GM23338 (cell line): ENCODE measurements at regions not wholly inside any gene's neighbourhood (a gene's known extent, or its start where the extent isn't known, plus 50 kb on each side); places are given as distances from the start of the nearest gene placed in this dataset.

Experiments
- CREB1 ChIP-seq: fragments of 250-450 bp; sonication (Bioruptor Pico); IDR thresholded peaks from 2 replicates; pipeline ENCODE4 v1.5.0; 2020; ENCODE audit warnings: low read depth, mild to moderate bottlenecking, moderate library complexity
- CTCF ChIP-seq, 2 experiments: fragments of 200-600 bp in 1 of 2; sonication (generic) in 1 of 2; conservative IDR thresholded peaks; 2 replicates each; pipeline versions ENCODE4 v1.5.1 to v1.6.1; 2016 to 2017; ENCODE audit warnings: antibody characterized with exemption in 2 of 2, low read depth in 2 of 2, mild to moderate bottlenecking in 2 of 2, moderate library complexity in 1 of 2
- EZH2 ChIP-seq: fragments of 200-600 bp; sonication (generic); IDR thresholded peaks from one replicate; pipeline ENCODE4 v1.8.0; 2017; ENCODE audit warnings: antibody characterized with exemption, mild to moderate bottlenecking, low read depth; ENCODE audit not compliant: unreplicated experiment
- EZH2phosphoT487 ChIP-seq: fragments of 200-600 bp; sonication (generic); IDR thresholded peaks from one replicate; pipeline ENCODE4 v1.8.1; 2018; ENCODE audit warnings: antibody characterized with exemption; ENCODE audit not compliant: unreplicated experiment
- JUNB ChIP-seq: IDR thresholded peaks from one replicate; pipeline ENCODE4 v1.6.1; 2016; ENCODE audit warnings: antibody characterized with exemption; ENCODE audit not compliant: unreplicated experiment
- POLR2AphosphoS5 ChIP-seq: IDR thresholded peaks from 2 replicates; pipeline ENCODE4 v1.6.1; 2016; ENCODE audit warnings: antibody characterized with exemption, low read depth
- REST ChIP-seq: IDR thresholded peaks from one replicate; pipeline ENCODE4 v1.6.1; 2018; ENCODE audit warnings: antibody characterized with exemption; ENCODE audit not compliant: unreplicated experiment
- ZNF114 ChIP-seq: fragments of 250-450 bp; sonication (Bioruptor Pico); IDR thresholded peaks from 2 replicates; pipeline ENCODE4 v1.5.0; 2020; ENCODE audit warnings: mild to moderate bottlenecking, moderate library complexity

- TF ChIP-seq ZNF114 (no peak), CTCF (conservative IDR thresholded peaks at IDR 0.05; ENCODE audit: low read depth in 2 of 2) (no peak), JUNB (no peak), EZH2 (no peak), POLR2AphosphoS5 (no peak), EZH2phosphoT487 (no peak), REST (no peak), CREB1 (CRISPR knock-in tag) (no peak)
Observed at GRCh38 chr7:42550706-42551470, 313.9 kb upstream of the GLI3 start.
